ENCODE measurements at regions not wholly inside any gene's neighbourhood (a gene's known extent, or its start where the extent isn't known, plus 50 kb on each side); places are given as distances from the start of the nearest gene placed in this dataset.

DNA sequence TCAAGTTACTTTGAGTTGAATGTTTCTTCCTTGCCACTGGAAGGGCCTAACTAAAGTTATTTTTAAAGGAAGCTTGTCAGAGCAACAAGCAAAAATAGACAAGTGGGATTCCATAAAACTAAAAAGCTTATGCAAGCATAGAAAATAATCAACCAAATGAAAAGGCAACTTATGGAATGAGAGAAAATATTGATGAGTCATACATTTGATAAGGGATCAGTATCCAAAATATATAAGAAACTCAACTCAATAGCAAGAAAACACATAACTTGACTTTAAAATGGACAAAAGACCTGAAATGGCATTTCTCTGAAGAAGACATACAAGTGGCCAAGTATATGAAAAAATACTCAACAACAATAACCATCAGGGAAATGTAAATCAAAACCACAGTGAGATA, 264.5 kb upstream of the UBASH3B start:
- TF ChIP-seq EP300 (IDR thresholded peaks at IDR 0.05), result no peak
- TF ChIP-seq CTCF (IDR thresholded peaks at IDR 0.05), result no peak
- no peak for TF ChIP-seq POLR2A (IDR thresholded peaks at IDR 0.05)
